OCI-LY1 (cell line): ENCODE measurements at regions not wholly inside any gene's neighbourhood (a gene's known extent, or its start where the extent isn't known, plus 50 kb on each side); places are given as distances from the start of the nearest gene placed in this dataset.

ENCODE experiments used
- EZH2 ChIP-seq: fragments of 200-600 bp; sonication (generic), shearing (Covaris generic); IDR thresholded peaks from 2 replicates; pipeline ENCODE4 v1.8.0; 2017; ENCODE audit warnings: borderline replicate concordance, mixed run types, mild to moderate bottlenecking, antibody characterized with exemption, low read length, moderate library complexity, mixed read lengths
- TF ChIP-seq, protein P1 (sequence below): fragments of 200-600 bp; sonication (generic), shearing (Covaris generic); IDR thresholded peaks from 2 replicates; pipeline ENCODE4 v1.5.1; 2017; ENCODE audit warnings: mild to moderate bottlenecking, antibody characterized with exemption, low read length, moderate library complexity, mixed read lengths

DNA sequence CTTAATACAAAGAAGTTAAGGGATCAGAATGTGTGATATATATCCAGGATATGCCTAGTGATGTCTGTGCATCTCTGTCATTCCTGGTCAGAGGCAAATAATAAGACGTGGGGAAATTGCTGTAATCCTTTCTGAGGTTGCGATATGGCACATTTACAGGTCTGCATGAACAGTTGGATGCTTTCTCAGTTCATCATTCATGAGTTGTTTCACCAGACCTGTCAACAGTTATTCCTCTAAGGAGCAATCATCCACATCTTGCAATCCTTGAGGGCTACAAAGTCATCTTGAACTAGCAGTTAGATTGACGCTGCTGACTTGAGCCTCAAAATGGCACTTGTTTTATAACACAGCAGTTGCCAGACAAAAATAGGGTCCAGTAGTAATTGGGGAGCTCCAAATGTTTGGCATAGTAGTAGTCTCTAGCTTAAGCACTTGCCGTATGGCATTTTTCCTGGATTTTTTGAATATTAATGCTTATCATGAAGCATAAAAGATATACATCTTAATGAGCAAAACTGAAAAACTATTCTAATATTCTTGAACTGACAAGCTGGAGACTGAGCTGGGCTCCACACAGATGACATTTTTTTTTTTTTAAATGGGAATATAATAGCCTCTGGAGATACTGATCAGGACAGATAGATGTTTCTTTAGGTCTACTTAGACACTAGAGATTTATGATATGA lies 761.7 kb downstream of the VGLL3 start:
- TF ChIP-seq, protein P1, sequence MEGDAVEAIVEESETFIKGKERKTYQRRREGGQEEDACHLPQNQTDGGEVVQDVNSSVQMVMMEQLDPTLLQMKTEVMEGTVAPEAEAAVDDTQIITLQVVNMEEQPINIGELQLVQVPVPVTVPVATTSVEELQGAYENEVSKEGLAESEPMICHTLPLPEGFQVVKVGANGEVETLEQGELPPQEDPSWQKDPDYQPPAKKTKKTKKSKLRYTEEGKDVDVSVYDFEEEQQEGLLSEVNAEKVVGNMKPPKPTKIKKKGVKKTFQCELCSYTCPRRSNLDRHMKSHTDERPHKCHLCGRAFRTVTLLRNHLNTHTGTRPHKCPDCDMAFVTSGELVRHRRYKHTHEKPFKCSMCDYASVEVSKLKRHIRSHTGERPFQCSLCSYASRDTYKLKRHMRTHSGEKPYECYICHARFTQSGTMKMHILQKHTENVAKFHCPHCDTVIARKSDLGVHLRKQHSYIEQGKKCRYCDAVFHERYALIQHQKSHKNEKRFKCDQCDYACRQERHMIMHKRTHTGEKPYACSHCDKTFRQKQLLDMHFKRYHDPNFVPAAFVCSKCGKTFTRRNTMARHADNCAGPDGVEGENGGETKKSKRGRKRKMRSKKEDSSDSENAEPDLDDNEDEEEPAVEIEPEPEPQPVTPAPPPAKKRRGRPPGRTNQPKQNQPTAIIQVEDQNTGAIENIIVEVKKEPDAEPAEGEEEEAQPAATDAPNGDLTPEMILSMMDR, result no peak
- TF ChIP-seq EZH2, result no peak
